ENCODE measurements at regions not wholly inside any gene's neighbourhood (a gene's known extent, or its start where the extent isn't known, plus 50 kb on each side); places are given as distances from the start of the nearest gene placed in this dataset.

GRCh38 chr2:238747114-238747513, 100.8 kb upstream of the TWIST2 start:
- TF ChIP-seq CTCF (IDR thresholded peaks at IDR 0.05), result no peak
- no peak for TF ChIP-seq POLR2A (IDR thresholded peaks at IDR 0.05)
- TF ChIP-seq EP300 (IDR thresholded peaks at IDR 0.05), result no peak

Measured in ovary (tissue), 3 donors.